ENCODE measurements at regions not wholly inside any gene's neighbourhood (a gene's known extent, or its start where the extent isn't known, plus 50 kb on each side); places are given as distances from the start of the nearest gene placed in this dataset.
"Not testable (repeated sequence)": the region's sequence is repeated elsewhere in the genome, so short reads cannot be mapped to it uniquely, and the experiment has no call there.

DNA sequence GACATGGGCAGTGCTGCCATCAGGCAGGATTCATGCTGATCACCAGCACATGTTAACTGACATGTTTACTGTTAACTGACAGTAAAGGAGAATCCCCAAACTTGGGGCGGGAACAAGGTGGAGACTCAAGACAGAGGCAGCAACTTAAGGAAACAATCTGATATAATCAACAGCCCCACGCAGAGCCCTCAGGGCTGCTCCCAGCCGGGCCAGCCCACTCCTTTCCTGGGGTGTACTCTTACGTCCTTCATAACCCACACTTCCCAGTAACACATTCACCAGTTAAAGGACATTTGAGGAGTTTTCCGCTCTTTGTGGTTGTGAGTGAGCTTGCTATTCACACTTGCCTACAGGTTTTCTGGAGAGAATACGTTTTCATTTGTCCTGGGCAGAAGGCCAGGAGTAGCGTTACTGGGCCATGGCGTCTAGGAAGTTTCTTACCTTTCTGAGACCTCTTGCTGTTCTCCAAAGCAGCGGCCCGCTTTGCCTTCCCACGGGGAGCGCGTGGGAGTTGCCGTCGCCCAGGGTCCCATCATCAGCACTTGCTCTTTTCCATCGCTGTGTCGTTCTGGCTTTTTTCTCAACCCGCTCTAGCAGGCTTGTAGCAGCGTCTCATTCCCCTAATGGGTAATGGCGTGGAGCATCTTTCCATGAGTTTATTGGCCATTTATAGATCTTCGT, 56.4 kb downstream of the FOXF2 start:
- DNase-seq (ENCODE audit: low spot score): no peak

DNA sequence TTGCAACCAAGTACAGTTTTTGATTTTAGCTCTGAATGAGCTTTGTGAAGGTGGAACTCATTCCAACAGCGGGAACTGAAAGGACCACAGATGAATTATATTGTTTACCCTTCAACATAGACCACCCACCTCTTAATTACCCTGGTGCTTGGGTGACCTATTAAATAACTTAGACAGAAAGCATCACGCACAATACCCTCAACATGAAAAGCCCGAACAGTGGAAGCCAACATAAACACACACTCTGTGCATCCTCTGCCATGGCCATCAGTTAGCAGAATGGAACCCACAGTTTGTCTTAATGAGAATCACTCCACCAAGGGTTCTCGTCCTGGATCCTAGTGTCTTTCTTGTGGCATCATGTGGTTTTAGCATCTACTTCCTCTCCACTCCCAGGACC, 60.5 kb downstream of the FOXF2 start:
- no peak for DNase-seq (ENCODE audit: low spot score)

DNA sequence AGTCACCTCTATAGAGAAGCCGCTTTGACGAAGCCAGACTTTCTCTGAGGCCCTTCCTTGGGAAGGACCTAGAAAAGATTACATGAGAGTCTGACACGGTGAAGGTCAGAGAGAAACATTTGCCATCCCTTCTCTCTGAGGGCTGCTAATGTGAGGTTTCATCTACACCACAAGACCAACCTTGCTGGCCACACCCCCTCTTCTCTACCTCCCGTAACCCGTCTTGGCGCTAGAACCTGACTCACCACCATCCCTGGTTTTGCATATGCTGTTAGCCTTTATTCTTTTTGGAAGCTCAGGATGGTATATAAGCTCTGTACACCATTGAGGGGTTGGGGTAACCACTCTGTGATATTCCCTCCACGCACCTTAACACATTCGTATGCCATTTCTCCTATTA, 63.6 kb downstream of the FOXF2 start:
- DNase-seq (ENCODE audit: low spot score): no peak

DNA sequence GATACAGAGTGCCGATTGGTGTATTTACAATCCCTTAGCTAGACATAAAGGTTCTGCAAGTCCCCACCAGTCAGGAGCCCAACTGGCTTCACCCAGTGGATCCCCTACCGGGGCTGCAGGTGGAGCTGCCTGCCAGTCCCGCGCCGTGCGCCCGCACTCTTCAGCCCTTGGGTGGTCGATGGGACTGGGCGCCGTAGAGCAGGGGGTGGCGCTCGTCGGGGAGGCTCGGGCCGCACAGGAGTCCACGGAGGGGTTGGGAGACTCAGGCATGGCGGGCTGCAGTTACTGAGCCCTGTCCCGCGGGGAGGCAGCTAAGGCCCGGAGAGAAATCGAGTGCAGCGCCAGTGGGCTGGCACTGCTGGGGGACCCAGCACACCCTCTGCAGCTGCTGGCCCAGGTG, 67.4 kb downstream of the FOXF2 start:
- DNase-seq (ENCODE audit: low spot score): not testable (repeated sequence)

DNA sequence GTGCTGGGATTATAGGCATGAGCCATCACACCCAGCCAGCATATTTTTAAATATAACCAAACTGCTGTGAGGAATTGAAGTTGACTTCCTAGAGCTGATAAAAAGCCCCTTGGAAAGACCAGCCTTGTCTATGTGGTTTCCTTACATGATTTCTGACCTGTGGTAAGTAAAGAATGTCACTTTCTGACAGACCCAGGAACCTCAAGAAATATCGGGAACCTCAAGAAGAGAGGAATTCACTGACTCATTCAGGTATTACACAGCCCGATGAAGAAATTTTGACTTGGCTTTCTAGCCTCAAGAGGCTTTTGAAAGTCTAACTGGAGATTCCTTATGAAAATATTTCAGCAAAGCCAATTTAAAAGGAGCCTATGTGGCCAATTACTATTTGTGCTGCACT, 71.8 kb downstream of the FOXF2 start:
- no peak for DNase-seq (ENCODE audit: low spot score)

DNA sequence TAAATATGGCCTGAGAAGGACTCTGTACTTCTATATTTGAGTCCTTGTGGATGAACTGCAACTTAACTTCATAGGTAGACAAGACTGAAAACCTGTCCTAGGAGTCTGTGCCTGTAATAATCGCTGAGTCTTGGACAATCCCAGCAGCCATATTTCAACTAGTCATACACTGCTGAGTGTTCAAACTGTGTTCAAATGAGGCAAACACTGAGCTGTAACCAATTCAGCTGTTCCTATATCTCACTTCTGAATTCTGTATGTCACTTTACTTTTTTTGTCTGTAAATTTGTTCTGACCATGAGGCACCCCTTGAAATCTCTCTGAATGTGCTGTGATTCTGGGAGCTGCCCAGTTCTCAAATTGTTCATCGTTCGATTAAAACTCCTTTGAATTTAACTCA, 72.4 kb downstream of the FOXF2 start:
- no peak for DNase-seq (ENCODE audit: low spot score)

DNA sequence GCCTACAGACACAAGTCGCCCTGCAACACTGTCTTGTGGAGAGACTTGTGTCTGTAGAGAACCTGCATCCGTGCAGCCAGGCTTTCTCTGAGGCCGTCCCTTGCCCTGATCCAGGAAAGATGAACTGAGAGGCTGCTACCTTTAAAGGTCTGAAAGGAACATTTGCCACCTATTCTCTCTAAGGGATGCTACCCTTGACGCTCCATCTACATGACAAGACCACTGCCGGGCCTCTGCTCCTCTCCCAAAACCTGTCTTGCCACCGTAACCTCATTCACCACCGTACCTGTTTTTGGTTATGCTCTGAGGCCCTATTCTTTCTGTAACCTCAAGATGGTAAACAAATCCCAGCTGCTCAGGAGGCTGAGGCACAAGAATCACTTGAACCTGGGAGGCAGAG, 73.9 kb downstream of the FOXF2 start:
- DNase-seq (ENCODE audit: low spot score): no peak

DNA sequence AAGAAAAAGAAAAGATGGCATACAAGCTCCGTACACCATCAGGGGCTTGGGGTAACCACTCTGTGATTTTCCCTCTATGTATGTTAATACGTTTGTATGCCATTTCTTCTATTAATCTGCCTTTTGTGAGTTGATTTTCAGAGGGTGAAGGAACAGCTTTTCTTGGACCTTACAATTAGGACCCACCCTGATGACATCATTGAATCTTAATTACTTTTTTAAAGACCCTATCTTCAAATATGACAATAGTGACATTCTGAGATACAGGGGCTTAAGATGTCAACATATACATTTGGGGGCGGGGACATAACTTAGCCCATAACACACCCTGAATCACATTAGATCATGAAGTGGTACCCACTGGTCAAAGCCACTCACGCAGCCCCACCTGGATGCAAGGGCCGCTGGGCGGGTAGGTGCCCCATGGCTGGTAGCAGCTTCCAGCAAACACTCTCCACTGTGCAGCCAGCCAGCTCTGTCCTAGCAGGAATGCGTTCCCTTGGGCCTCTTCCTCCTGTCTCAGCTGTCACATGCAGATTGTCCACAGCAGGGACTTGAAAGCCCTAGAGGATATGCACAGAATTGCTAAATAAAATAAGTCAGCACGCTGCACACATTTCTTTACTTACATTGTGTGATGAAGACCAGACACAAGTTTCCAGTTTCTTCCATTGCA, 74.5 kb downstream of the FOXF2 start:
- DNase-seq (ENCODE audit: low spot score): no peak

DNA sequence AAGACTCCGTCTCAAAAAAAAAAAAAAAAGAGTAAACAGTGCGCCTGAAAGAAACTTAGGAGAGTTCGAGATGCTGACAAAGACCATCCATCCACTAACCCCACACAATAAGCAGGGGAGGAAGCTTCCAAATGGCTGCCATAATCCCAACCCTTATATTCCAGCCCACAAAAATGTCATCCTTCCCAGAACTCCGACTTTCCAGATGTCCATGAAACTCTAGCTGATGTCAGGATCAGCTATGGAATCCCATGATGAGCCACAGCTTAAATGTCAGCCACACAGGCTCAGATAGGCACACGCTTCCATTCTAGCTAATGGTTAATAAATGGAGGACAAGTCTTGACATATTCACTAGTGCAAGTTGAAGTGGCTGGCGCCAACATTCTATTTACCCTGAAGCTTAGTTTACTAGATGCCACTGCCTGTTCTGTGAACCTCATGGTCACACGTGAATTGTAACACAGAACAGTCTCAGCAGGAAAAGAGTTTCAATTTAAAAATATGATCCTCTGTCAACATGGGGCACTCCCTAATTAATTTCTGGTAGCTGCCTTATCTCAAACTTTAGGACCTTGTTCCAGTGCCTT, 75.5 kb downstream of the FOXF2 start:
- DNase-seq (ENCODE audit: low spot score): no peak

DNA sequence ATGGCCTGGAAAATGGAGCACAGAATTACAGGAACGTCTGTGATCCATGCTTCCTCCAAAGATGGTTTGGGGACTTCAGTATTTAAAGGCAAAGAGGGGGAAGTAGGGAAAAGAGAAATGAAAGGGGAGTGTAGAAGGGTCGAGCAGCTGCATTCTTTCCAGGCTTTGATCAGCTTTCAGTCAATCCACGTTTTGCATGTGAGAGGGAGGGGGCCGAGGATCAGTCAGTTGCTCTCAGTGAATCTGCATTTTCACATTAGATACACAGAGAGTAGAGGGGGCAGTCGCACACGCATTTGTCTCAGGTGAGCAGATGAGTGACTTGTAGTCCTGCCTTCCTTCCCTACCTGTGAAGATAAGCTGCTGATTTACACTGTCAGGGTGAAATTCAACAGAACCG, 78.8 kb downstream of the FOXF2 start:
- no peak for DNase-seq (ENCODE audit: low spot score)

DNA sequence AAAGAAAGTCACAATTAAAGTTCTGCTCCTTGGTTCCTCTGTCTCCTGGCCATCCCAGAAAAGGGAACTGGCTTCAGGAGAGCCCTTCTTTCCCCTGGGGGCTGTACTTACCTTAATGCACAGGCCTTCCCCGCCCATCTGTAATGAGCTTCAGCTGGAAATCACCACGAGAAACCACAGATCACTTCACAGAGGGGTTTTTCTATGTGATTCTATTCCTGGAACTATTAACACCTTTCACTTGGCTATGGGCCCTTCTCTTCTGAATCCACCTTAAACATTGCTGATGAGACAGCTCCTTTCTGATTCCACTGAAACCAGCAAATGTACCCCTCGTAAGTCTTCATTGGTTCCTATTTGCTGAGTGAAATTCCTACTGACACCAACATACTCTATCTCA, 80.7 kb downstream of the FOXF2 start:
- no peak for DNase-seq (ENCODE audit: low spot score)

DNA sequence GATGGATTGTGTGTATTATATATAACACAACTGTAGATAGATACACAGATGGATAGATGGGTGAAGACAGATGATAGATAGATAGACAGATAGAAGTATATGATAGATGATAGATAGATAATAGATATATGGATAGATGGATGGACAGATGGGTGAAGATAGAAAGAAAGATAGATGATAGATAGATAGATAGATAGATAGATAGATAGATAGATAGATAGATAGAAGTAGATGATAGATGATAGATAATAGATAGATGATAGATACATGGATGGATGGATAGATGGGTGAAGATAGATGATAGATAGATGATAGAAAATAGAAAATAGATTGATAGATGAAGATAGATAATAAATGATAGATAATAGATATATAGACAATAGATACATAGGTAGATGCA, 83.3 kb downstream of the FOXF2 start:
- DNase-seq (ENCODE audit: low spot score): no peak

DNA sequence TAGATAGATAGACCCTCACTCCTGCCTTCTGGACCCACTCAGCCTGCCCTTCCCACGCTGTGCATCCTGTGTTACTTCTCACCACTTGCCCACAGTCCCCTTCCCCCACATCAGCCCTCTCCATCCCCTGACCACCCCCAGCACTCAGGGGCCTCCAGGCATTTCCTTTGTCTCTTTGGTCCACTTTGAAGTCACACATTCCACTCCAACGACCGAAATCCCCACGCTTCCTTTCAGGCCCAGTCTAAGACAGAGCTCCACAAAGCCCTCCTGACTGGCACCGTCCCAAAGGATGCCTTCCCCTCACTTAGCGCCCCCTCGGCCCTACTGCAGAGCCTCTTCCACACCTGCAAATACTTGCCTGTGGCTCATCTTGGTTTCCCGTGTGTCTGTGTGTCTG, 83.8 kb downstream of the FOXF2 start:
- DNase-seq (ENCODE audit: low spot score): no peak

DNA sequence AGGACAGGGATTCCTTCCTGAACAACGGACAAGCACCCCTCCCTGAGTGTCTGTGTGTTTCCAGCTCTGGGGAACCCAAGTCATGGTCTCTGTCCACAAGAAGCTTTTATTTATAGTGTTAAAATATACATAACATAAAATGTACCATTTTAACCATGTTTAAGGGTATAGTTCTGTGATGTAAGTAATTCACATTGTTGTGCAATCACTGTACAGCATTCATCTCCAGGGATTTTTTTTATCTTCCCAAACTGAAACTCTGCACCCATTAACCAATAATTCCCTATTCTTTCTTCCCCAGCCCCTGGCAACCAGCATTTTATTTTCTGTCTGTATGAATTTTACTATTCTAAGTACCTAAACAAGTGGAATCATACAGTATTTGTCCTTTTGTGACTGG, 84.2 kb downstream of the FOXF2 start:
- DNase-seq (ENCODE audit: low spot score): no peak

DNA sequence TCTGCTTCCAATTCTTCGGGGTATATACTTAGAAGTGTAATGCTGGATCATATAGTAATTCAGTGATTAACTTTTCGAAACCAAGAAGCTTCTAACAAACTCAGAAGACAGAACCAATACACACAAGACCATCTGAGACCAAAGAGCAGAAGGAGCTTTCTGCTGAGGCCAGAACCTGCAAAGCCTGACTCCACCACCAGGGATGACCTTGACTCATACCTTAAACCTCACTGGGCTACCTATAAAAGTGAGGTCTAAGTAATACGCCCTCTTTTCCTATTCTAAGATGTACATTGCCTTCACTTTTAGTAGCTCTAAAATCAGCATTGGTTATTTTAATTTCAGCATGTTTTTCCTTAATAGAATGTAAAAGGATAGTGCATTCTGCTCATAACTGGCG, 84.8 kb downstream of the FOXF2 start:
- DNase-seq (ENCODE audit: low spot score): no peak

DNA sequence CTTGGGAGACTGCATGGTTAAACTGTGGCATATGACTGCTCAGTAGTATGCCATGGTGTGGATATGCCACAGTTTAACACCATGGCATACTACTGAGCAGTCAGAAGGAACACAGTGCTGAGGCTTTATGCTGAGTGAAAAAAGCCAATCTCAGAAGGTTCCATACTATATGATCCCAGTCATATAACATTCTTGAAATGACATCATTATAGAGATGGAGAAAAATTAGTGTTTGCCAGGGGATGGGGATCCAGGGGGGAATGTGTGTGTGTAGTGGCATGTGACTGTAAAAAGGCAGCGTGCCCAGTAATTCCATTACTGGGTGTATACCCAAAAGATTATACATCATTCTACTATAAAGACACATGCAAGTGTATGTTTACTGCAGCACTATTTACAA, 85.8 kb downstream of the FOXF2 start:
- DNase-seq (ENCODE audit: low spot score): no peak

DNA sequence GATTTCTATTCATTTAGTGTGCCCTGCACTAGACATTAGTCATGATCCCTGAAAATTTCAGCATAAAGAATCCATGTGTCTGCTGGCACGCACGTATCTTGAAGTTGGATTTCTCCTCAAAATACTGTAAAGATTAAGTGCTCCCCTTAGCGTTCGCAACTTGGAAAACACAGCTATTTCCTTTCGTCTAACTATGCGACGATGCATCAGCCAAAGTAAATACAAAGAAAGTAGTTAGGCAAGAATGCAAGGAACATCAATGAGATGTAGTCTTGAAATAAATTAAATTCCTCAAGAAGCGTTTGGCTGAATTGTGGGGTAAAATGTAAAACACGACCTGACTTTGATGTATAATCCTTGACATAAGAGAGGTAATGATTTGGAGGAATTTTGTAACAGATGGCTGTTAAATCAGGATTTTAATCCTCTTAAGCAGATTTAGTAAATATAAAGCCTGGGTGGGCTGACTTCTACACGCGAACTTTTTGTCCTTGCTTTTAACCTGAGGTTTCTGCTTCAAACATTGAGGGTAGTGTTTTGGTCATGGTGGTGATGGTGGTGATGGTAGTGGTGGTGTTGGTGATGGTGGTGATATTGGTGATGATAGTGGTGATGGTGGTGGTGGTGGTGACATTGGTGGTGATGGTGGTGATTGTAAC, 88.2 kb downstream of the FOXF2 start:
- no peak for DNase-seq (ENCODE audit: low spot score)

DNA sequence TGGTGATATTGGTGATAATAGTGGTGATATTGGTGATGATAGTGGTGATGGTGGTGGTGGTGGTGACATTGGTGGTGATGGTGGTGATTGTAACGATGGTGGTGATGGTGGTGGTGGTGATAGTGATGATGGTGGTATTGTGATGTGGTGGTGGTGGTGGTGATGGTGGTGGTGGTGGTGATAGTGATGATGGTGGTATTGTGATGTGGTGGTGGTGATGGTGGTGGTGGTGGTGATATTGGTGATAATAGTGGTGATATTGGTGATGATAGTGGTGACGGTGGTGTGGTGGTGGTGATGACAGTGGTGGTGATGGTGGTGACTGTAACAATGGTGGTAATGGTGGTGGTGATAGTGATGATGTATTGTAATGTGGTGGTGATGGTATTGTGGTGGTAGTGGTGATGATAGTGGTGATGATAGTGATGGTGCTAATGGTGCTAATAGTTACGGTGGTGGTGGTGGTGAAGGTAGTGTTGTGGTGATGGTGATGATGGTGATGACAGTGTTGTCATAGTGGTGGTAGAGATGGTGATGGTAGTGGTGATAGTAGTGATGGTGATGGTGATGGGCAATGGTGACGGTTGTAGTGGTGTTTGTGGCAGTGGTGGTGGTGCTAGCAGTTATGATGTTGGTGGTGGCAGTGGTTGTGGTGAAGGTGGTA, 88.9 kb downstream of the FOXF2 start:
- not testable (repeated sequence) for DNase-seq (ENCODE audit: low spot score)

DNA sequence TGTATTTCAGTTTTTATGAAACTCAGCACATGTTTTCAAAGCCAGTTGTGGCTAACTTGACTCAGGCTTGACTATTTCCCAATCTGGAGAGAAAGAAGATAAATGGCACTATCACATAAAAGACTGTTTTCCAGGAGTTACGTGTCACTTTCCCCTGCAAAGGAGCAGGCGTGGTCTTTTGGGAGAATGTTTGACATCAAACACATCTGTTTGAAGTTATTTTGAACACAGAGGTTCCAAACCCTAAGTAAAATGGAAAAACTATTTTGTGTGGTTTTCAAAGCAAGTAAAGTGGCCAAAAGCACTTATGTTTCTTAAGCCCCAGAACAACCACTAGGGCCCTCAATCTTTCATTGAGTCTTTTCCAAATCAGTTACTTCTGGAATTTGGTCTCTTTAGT, 89.7 kb downstream of the FOXF2 start:
- no peak for DNase-seq (ENCODE audit: low spot score)

DNA sequence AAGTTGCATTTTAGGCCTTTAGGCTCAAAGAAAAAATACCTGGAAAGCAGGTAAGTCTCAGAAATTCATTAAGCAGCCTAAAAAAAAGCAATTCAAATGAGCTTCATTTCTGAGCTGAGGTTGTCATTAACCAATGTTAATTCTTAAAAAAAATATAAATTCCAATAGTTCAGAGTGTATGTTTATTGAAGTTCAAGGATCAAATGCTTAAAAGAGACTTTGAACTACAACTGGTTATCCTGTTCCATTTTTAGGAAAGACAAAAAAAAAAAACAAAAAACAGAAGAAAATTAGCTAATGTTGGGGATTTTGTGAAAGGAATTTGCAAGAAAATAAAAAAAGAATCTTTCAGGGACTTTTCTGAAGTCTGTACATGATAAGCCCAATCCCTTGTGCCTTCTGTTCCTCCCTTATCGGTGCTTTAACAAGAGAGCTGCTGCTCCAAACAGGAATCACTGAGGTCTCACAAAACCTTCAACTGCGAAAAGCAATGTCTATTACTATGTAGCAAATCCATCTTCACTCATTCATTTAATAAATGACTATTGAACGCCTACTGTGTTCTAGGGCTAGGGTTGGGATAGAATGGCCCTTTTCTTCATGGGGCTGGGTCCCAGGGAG, 90.3 kb downstream of the FOXF2 start:
- no peak for DNase-seq (ENCODE audit: low spot score)

DNA sequence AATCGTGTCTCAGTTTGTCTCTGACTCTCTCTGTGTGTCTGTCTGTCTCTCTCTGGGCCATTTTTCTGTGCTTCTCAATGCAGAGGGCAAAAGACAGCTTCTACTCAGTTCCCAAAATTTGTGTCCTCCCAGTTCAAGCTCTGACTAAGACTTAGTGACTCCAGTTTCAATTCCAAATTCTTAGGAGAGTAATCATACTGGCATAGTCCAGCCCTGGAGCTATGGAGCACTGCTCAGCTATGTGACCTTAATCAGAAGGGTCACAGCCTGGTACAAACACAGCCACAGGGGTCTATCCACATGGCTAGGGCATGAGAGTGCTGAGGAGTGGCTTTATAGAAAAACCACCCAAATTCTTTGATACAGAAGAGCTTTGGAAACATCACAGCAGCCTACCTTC, 91.9 kb downstream of the FOXF2 start:
- no peak for DNase-seq (ENCODE audit: low spot score)

Measured in NAMALWA (cell line).